22Rv1 (cell line): ENCODE measurements at regions not wholly inside any gene's neighbourhood (a gene's known extent, or its start where the extent isn't known, plus 50 kb on each side); places are given as distances from the start of the nearest gene placed in this dataset.

Experiments used
- CTCF ChIP-seq: fragments of 450-650 bp; IDR thresholded peaks from 2 replicates; pipeline ENCODE4 v1.5.1; 2017; ENCODE audit warnings: mild to moderate bottlenecking
- ZFX ChIP-seq: fragments of 450-650 bp; IDR thresholded peaks from 2 replicates; pipeline ENCODE4 v1.6.1; 2017; ENCODE audit warnings: antibody characterized with exemption, borderline replicate concordance

GRCh38 chr3:159030886-159031679 lies 229.2 kb downstream of the MFSD1 start:
- TF ChIP-seq CTCF, result no peak
- TF ChIP-seq ZFX, result no peak
